LNCAP (cell line): ENCODE measurements at regions not wholly inside any gene's neighbourhood (a gene's known extent, or its start where the extent isn't known, plus 50 kb on each side); places are given as distances from the start of the nearest gene placed in this dataset.

ENCODE experiments used
- CTCF ChIP-seq: fragments of 450-650 bp; IDR thresholded peaks from 2 replicates; pipeline ENCODE4 v1.5.1; 2017; ENCODE audit warnings: mild to moderate bottlenecking

- TF ChIP-seq CTCF, result no peak
Measured at GRCh38 chr7:32137059-32137458, 66.9 kb upstream of the PDE1C start.

GRCh38 chr7:32131091-32131490 lies 60.9 kb upstream of the PDE1C start:
- no peak for TF ChIP-seq CTCF

- TF ChIP-seq CTCF, result no peak
Measured at GRCh38 chr7:32126843-32127242, 56.6 kb upstream of the PDE1C start.
